ENCODE measurements at regions not wholly inside any gene's neighbourhood (a gene's known extent, or its start where the extent isn't known, plus 50 kb on each side); places are given as distances from the start of the nearest gene placed in this dataset.
A peak's percentile ranks its signal among the peaks of the same experiment; 100 is the strongest.

DNA sequence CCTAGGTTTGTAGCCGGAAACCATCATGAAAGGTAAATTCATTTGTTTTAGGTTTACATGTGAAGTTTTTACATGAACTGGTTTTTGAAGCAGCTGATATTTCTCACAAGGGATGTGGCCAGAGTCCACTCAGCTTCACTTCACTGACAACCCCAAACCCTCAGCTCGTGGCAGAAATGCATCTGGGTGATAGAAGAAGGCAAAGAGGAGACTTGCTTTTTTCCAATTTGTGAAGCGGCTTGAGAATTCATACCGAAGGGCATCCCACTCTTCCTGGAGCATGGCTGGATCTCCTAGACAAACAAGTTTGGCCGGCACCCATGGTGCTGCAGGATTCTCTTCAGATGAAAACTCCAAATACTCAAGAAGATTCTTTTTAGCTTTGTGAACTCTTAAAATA, 392.8 kb upstream of the CNR1 start:
- TF ChIP-seq CTCF (IDR thresholded peaks at IDR 0.05), result no peak
- no peak for TF ChIP-seq POLR2A (IDR thresholded peaks at IDR 0.05)
- intact Hi-C loops (cut with DNase I; ENCODE audit: low total_unique reads), result no loop called here
- H3K4me3 ChIP-seq (ENCODE audit: low read depth, poor library complexity, severe bottlenecking), result no peak overlapping the region
- DNase-seq (ENCODE audit: low spot score in 2 of 2), result peak in 1 of 2 donors; percentile 67
- 67 to 85% methylated on average over 5 of the region's 5 CpGs for whole genome bisulfite sequencing, 2 donors

GRCh38 chr6:88556663-88557062, 390.5 kb upstream of the CNR1 start:
- 34 to 71% methylated on average over 3 to 4 of the region's 4 CpGs for WGBS, 2 donors
- intact Hi-C loops (cut with DNase I; ENCODE audit: low total_unique reads), result no loop called here
- no peak for TF ChIP-seq CTCF (IDR thresholded peaks at IDR 0.05)
- TF ChIP-seq POLR2A (IDR thresholded peaks at IDR 0.05), result no peak

GRCh38 chr6:88548891-88549505, 382.9 kb upstream of the CNR1 start:
- intact Hi-C loops (cut with DNase I; ENCODE audit: low total_unique reads), result no loop called here
- TF ChIP-seq CTCF (IDR thresholded peaks at IDR 0.05), result no peak
- TF ChIP-seq POLR2A (IDR thresholded peaks at IDR 0.05), result no peak
- 86 to 92% methylated on average over 5 of the region's 5 CpGs for WGBS, 2 donors
- no peak overlapping the region for H3K4me3 ChIP-seq (ENCODE audit: low read depth, poor library complexity, severe bottlenecking)
- DNase-seq (ENCODE audit: low spot score in 2 of 2), result no peak

More at GRCh38 chr6:88556663-88557062, 390.5 kb upstream of the CNR1 start:
- DNase-seq (ENCODE audit: low spot score in 2 of 2), result peak in 1 of 2 donors; percentile 39
- no peak overlapping the region for H3K4me3 ChIP-seq (ENCODE audit: low read depth, poor library complexity, severe bottlenecking)

DNA sequence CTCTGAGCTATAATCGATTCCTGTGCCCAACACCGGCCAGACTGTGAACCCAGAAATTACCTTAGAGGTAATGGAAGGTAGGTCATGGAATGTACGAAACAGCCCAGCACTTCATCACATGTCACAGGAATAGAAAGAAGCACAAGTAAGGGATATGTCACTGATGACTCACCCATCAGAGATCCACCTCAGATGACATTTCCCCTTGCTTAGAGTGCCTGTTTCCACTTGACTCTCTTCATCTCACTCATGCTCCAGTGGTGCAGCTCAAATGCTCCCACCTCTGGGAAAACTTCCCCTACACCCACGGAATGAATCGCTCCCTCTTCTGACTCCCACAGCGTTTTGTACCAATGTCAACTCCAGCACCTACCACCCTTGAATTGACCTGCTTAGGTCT, 381.6 kb upstream of the CNR1 start:
- no peak overlapping the region for H3K4me3 ChIP-seq (ENCODE audit: low read depth, poor library complexity, severe bottlenecking)
- 92 to 94% methylated on average over 6 of the region's 6 CpGs for WGBS, 2 donors
- TF ChIP-seq POLR2A (IDR thresholded peaks at IDR 0.05) (no peak), CTCF (IDR thresholded peaks at IDR 0.05) (no peak)
- no peak for DNase-seq (ENCODE audit: low spot score in 2 of 2)
- intact Hi-C loops (cut with DNase I; ENCODE audit: low total_unique reads), result no loop called here

DNA sequence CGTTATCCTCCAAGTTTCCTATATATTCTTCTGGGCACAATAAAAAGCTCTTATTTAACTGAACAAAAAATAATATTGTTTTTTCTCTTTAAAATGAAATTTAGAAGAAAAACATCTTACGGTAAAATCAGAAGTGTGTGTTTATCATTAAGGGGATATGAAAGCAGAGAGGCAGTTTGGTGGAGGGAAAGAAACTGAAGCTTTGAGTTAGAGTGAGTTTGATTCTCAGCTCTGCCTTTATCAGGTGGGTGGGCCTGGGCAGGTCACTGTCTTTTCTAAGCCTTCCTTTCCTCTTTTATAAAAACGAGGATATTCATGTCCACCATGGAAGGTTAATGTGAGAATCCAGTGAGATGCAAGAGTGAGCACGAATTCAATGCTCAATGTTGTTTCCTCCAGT, 379.8 kb upstream of the CNR1 start:
- H3K4me3 ChIP-seq (ENCODE audit: low read depth, poor library complexity, severe bottlenecking), result no peak overlapping the region
- no peak for DNase-seq (ENCODE audit: low spot score in 2 of 2)
- WGBS, 2 donors, result 57 to 59% methylated on average over 4 of the region's 4 CpGs
- intact Hi-C loops (cut with DNase I; ENCODE audit: low total_unique reads), result no loop called here
- TF ChIP-seq POLR2A (IDR thresholded peaks at IDR 0.05) (no peak), CTCF (IDR thresholded peaks at IDR 0.05) (no peak)
